Neural progenitor cell (in vitro differentiated cells): ENCODE measurements at regions not wholly inside any gene's neighbourhood (a gene's known extent, or its start where the extent isn't known, plus 50 kb on each side); places are given as distances from the start of the nearest gene placed in this dataset.
"Not testable (repeated sequence)": the region's sequence is repeated elsewhere in the genome, so short reads cannot be mapped to it uniquely, and the experiment has no call there.

Experiments
- DNase-seq: peaks from one replicate; pipeline ENCODE4 v3.0.0-alpha.2; 2016; ENCODE audit warnings: low spot score
- H2AFZ ChIP-seq: fragments of 200-600 bp; sonication (generic); replicated peaks from 2 replicates; pipeline ENCODE4 v1.6.1; 2016; ENCODE audit warnings: antibody characterized with exemption
- H3F3A ChIP-seq: fragments of 200-600 bp; sonication (generic); 2 replicates; pipeline ENCODE4 v1.6.1; 2016; ENCODE audit warnings: antibody characterized with exemption, low read depth
- H3K27ac ChIP-seq: fragments of 200-600 bp; sonication (generic); 2 replicates; pipeline ENCODE4 v1.5.1; 2016; ENCODE audit warnings: mild to moderate bottlenecking
- H3K27me3 ChIP-seq: fragments of 200-600 bp; sonication (generic); 2 replicates; pipeline ENCODE4 v1.6.1; 2016; ENCODE audit warnings: mild to moderate bottlenecking, moderate library complexity
- H3K36me3 ChIP-seq: fragments of 200-600 bp; sonication (generic); 2 replicates; pipeline ENCODE4 v1.5.1; 2016
- H3K4me1 ChIP-seq: fragments of 200-600 bp; sonication (generic); 2 replicates; pipeline ENCODE4 v1.6.1; 2016; ENCODE audit warnings: mixed run types
- H3K4me2 ChIP-seq: fragments of 200-600 bp; sonication (generic); 2 replicates; pipeline ENCODE4 v1.6.1; 2016
- H3K4me3 ChIP-seq: fragments of 200-600 bp; sonication (generic); 2 replicates; pipeline ENCODE4 v1.5.1; 2016
- H3K79me2 ChIP-seq: fragments of 200-600 bp; sonication (generic); 2 replicates; pipeline ENCODE4 v1.6.1; 2016; ENCODE audit warnings: low read depth
- H3K9ac ChIP-seq: fragments of 200-600 bp; sonication (generic); 2 replicates; pipeline ENCODE4 v1.6.1; 2016
- H3K9me3 ChIP-seq: fragments of 200-600 bp; sonication (generic); 2 replicates; pipeline ENCODE4 v1.5.1; 2016; ENCODE audit warnings: low read depth
- H4K20me1 ChIP-seq: fragments of 200-600 bp; sonication (generic); 2 replicates; pipeline ENCODE4 v1.6.1; 2016; ENCODE audit warnings: low read depth
- H3K27ac Mint-ChIP-seq: 3 replicates; pipeline ENCODE4 v1.8.0; 2021; ENCODE audit warnings: mixed read lengths
- H3K27me3 Mint-ChIP-seq: 2 replicates; pipeline ENCODE4 v1.8.0; 2022; ENCODE audit warnings: low read depth, mild to moderate bottlenecking, inconsistent platforms, moderate library complexity, mixed read lengths; ENCODE audit not compliant: insufficient read depth
- H3K36me3 Mint-ChIP-seq: 3 replicates; pipeline ENCODE4 v1.8.0; 2021; ENCODE audit warnings: mixed read lengths
- H3K4me1 Mint-ChIP-seq: 3 replicates; pipeline ENCODE4 v1.8.0; 2021; ENCODE audit warnings: mixed read lengths
- H3K4me3 Mint-ChIP-seq: 3 replicates; pipeline ENCODE4 v1.8.0; 2021; ENCODE audit warnings: mild to moderate bottlenecking, moderate library complexity, mixed read lengths
- H3K9me3 Mint-ChIP-seq: 3 replicates; pipeline ENCODE4 v1.8.0; 2020; ENCODE audit warnings: mixed read lengths
- CTCF ChIP-seq: fragments of 200-600 bp; sonication (generic); IDR thresholded peaks from 2 replicates; pipeline ENCODE4 v1.5.1; 2017; ENCODE audit warnings: antibody characterized with exemption, mild to moderate bottlenecking
- EZH2 ChIP-seq: fragments of 200-600 bp; sonication (generic); IDR thresholded peaks from 2 replicates; pipeline ENCODE4 v1.6.1; 2017; ENCODE audit warnings: antibody characterized with exemption, mild to moderate bottlenecking, moderate library complexity
- EZH2phosphoT487 ChIP-seq: fragments of 200-600 bp; sonication (generic); IDR thresholded peaks from 2 replicates; pipeline ENCODE4 v1.6.1; 2017; ENCODE audit warnings: antibody characterized with exemption

- Histone ChIP-seq H3K27me3 (no peaks in the 10 kb centered on the region), H3K9ac (no peak overlapping the region), H3K4me2 (no peak overlapping the region), H3K4me1 (peaks cover 7% of the 10 kb centered on the region), H3F3A (no peaks in the 10 kb centered on the region), H2AFZ (no peak overlapping the region), H3K36me3 (no peaks in the 10 kb centered on the region), H3K27ac (no peak overlapping the region), H3K4me3 (no peak overlapping the region), H3K9me3 (no peaks in the 10 kb centered on the region), H3K79me2 (no peaks in the 10 kb centered on the region), H4K20me1 (no peaks in the 10 kb centered on the region)
- no peak overlapping the region for H3K4me3 Mint-ChIP-seq
- H3K36me3 Mint-ChIP-seq: no peaks in the 10 kb centered on the region
- peaks cover 3% of the 10 kb centered on the region for H3K27me3 Mint-ChIP-seq
- H3K4me1 Mint-ChIP-seq: no peaks in the 10 kb centered on the region
- no peak for DNase-seq
- no peak for TF ChIP-seq EZH2
- no peak for TF ChIP-seq CTCF
- TF ChIP-seq EZH2phosphoT487: no peak
- no peaks in the 10 kb centered on the region for H3K9me3 Mint-ChIP-seq
- no peak overlapping the region for H3K27ac Mint-ChIP-seq
Observed at GRCh38 chr12:95384785-95385184, 89.2 kb upstream of the METAP2 start.

- no peaks in the 10 kb centered on the region for H3K36me3 ChIP-seq
- no peaks in the 10 kb centered on the region for H3F3A ChIP-seq
- H3K79me2 ChIP-seq: no peaks in the 10 kb centered on the region
- H3K9me3 ChIP-seq: no peaks in the 10 kb centered on the region
- peak; percentile 19 for DNase-seq
- H3K27ac Mint-ChIP-seq: no peak overlapping the region
- H3K4me1 ChIP-seq: peaks cover 7% of the 10 kb centered on the region
- no peak for TF ChIP-seq EZH2
- no peak for TF ChIP-seq CTCF
- TF ChIP-seq EZH2phosphoT487: no peak
- H3K4me1 Mint-ChIP-seq: no peaks in the 10 kb centered on the region
- H3K4me3 Mint-ChIP-seq: no peak overlapping the region
- H3K4me3 ChIP-seq: no peak overlapping the region
- peak overlapping the region; percentile 29 for H3K4me2 ChIP-seq
- H3K9ac ChIP-seq: no peak overlapping the region
- H4K20me1 ChIP-seq: no peaks in the 10 kb centered on the region
- no peaks in the 10 kb centered on the region for H3K36me3 Mint-ChIP-seq
- peak overlapping the region; percentile 95 for H2AFZ ChIP-seq
- H3K27ac ChIP-seq: no peak overlapping the region
- no peaks in the 10 kb centered on the region for H3K27me3 ChIP-seq
- H3K27me3 Mint-ChIP-seq: peaks cover 3% of the 10 kb centered on the region
- no peaks in the 10 kb centered on the region for H3K9me3 Mint-ChIP-seq
Observed at GRCh38 chr12:95385246-95386035, 88.5 kb upstream of the METAP2 start.

- Histone ChIP-seq H3K4me3 (no peak overlapping the region), H3K79me2 (no peaks in the 10 kb centered on the region), H3K9ac (no peak overlapping the region), H4K20me1 (no peaks in the 10 kb centered on the region), H3K27me3 (no peaks in the 10 kb centered on the region), H3K9me3 (no peaks in the 10 kb centered on the region), H3K4me1 (peaks cover 7% of the 10 kb centered on the region), H2AFZ (peak overlapping the region; percentile 95), H3K4me2 (no peak overlapping the region), H3F3A (no peaks in the 10 kb centered on the region), H3K27ac (no peak overlapping the region), H3K36me3 (no peaks in the 10 kb centered on the region)
- Mint-ChIP-seq H3K9me3 (peaks cover 3% of the 10 kb centered on the region), H3K4me3 (no peak overlapping the region), H3K27ac (no peak overlapping the region), H3K4me1 (no peaks in the 10 kb centered on the region), H3K36me3 (no peaks in the 10 kb centered on the region), H3K27me3 (peaks cover 3% of the 10 kb centered on the region)
- no peak for DNase-seq
- TF ChIP-seq CTCF: no peak
- TF ChIP-seq EZH2phosphoT487: no peak
- no peak for TF ChIP-seq EZH2
Observed at GRCh38 chr12:95386051-95386450, 87.9 kb upstream of the METAP2 start.

GRCh38 chr12:95388260-95388659, 85.7 kb upstream of the METAP2 start:
- not testable (repeated sequence) for H3K4me1 ChIP-seq, H3K36me3 Mint-ChIP-seq, H3F3A ChIP-seq, H4K20me1 ChIP-seq, H3K4me3 ChIP-seq, H3K9me3 ChIP-seq, DNase-seq, H3K36me3 ChIP-seq, H3K4me2 ChIP-seq, H3K4me3 Mint-ChIP-seq, H3K27ac Mint-ChIP-seq, H3K4me1 Mint-ChIP-seq, H3K79me2 ChIP-seq, H3K27ac ChIP-seq, H3K27me3 ChIP-seq, H3K9ac ChIP-seq, H3K27me3 Mint-ChIP-seq
- H3K9me3 Mint-ChIP-seq: peaks cover 15% of the 10 kb centered on the region
- H2AFZ ChIP-seq: peak overlapping the region; percentile 34
